GM12874 (cell line): ENCODE measurements at regions not wholly inside any gene's neighbourhood (a gene's known extent, or its start where the extent isn't known, plus 50 kb on each side); places are given as distances from the start of the nearest gene placed in this dataset.

Source experiments
- CTCF ChIP-seq: IDR thresholded peaks from 2 replicates; pipeline ENCODE4 v1.5.1; 2011; ENCODE audit warnings: low read depth, mild to moderate bottlenecking, control low read depth, low read length, moderate library complexity; ENCODE audit not compliant: insufficient read depth

GRCh38 chr20:57967364-57967763 is 257.5 kb upstream of the PMEPA1 start:
- no peak for TF ChIP-seq CTCF

DNA sequence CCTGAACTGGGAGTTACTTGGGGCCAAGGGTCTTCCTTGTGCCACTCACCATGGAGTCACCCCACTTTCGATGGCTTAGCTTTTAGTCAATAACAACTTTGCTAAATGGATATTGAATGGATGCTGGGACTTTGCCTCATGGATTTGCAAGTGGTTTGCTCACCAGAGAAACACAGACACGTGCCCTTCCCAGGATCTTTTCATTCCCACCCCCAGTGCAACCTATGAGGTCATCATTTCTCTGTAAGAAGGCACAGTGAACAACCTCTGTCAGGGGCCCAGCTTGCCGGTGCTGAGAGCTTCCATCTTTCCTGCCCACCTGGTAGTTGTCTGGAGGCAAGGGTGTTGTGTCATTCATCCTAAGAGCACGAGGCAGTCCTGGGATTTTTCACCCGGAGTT is 256.8 kb upstream of the PMEPA1 start:
- TF ChIP-seq CTCF = no peak

DNA sequence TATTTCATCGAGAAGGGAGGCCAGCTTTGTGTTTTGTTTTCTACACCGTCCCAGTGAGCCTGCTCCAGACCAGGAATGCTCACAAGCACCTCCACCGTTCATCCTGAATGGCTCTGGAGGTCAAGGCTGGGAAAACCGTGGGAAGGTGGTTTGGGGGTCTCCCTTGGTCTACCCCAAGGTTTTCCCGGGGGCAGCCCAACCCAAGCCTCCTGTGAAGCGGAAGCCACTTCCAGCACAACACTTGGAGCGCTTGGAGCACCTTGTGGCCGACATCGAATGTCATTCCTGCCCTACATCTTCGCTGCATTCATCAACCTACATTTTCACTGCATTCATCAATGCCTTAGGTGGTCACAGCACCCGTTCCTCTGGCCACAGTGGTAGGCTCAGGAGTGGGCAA is 255.6 kb upstream of the PMEPA1 start:
- no peak for TF ChIP-seq CTCF

DNA sequence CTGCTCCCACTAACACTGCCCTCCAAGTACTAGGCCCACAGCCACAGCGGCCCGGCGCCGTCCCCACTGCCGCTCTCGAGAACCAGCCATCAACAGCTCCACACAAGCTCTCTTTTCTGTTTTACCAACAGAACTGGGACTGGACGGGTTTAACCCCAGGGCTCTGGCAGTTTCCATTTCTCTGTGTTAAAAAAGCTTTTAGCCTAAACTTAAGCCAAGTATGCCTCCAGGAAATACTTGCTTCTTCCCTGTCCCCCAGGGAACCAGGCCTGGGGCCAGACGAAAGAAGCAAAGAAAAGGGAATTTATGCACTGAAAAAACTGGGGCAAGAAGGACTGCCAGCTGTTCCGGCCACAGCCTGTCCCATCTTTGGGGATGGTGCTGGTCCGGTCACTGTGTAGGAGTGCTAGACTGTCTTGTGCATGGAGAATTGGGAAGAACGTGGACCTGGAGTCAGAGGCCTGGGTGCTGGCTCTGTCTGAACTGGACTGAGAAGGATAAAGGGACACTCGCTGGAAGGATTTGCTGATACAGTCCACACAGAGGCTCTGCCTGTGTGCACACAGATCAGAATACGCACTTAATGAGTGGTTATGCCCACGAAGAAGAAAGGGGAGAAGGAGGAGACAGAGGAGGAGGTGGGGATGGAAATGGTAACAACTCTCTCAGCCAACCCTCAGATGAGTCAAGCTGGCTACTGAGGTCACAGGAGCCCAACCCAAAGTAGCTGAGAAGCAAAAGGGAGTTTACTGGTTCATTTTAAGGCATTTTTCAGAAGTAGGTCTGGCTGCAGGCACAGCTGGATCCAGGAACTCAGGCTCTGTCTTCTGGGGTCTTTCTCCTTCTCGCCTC is 254.4 kb upstream of the PMEPA1 start:
- no peak for TF ChIP-seq CTCF

DNA sequence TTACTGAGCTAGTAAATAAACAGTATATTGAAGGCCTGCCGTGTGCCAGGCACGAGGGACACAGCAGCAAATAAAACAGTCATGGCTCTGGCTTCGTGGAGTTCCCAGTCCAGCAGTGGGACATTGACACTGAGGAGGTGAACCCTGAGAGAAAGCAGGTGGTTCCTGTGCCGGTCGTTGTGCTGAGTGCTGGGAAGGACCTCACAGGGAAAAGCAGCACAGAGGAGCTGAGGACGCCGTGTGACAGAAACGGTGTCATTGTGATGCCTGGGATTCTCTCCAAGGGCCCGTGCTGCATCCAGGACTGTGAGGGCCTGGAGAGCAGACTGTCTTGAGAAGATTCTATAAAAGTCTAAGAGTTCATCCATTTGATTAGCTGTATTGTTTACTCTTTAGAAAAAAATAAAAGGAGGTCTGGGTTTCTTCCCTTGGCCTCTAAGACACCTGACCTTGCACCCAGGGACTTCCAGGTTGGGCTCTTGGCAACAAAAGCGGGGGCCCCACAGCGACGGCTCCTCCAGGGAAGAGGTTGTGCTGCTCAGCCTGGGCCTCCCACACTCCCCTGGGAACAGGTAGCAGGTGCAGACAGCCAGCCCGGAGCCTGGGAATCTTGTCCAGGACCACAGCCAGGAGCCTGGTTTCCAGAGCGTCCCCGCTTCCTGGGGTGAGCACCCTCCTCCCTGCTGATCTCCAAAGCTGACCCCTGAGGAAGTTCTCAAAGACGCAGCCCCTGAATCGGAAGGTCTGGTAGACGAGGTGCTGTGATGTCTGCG is 251.2 kb upstream of the PMEPA1 start:
- no peak for TF ChIP-seq CTCF

DNA sequence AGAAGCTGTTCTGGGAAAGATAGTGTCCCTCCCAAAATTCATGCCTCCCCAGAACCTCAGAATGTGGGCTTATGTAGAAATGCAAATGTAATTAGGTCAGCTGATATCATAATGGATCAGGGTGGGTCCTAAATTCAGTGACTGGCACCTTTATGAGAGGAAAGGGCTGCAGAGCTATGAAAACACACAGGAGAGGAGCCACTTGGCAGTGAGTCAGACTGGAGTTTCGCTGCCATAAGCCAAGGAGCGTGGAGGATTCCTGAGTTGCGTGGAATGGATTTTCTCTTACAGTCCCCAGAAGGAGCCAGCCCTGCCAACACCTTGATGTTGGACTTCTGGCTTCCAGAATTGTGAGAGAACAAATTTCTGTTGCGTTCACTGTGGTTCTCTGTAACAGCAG is 249.8 kb upstream of the PMEPA1 start:
- TF ChIP-seq CTCF = no peak

DNA sequence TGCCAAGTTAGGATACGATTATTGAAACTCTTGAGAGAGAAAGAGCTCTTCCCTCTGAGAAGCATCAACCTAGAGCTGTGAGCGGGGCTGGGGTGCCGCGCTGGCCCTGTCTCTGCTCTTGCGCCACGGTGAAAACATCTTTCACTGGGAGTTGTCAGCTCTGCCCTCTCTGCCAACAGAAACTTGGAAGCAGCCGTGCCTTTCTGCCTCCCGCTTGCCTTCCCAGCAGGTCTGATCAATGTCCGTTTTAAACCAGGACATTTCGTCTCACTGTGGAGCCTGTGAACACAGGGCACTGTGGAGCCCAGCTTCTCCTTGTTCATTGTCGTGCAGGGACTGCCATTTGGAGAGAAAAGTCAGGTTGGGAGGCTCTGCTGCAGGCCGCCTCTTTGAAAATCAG is 249.2 kb upstream of the PMEPA1 start:
- TF ChIP-seq CTCF = no peak
